Urinary bladder (tissue), 3 donors: ENCODE measurements at regions not wholly inside any gene's neighbourhood (a gene's known extent, or its start where the extent isn't known, plus 50 kb on each side); places are given as distances from the start of the nearest gene placed in this dataset.
"Not testable (repeated sequence)": the region's sequence is repeated elsewhere in the genome, so short reads cannot be mapped to it uniquely, and the experiment has no call there.

Source experiments
- DNase-seq: peaks from one replicate; pipeline ENCODE4 v3.0.0-alpha.2; 2015; ENCODE audit errors: extremely low spot score
- H3K27ac ChIP-seq: one replicate; pipeline ENCODE4 v1.5.1; 2013; ENCODE audit warnings: low read depth, mild to moderate bottlenecking, moderate library complexity
- H3K36me3 ChIP-seq: one replicate; pipeline ENCODE4 v1.6.1; 2013; ENCODE audit warnings: mild to moderate bottlenecking, moderate library complexity; ENCODE audit not compliant: insufficient read depth
- H3K4me1 ChIP-seq: one replicate; pipeline ENCODE4 v1.6.1; 2013; ENCODE audit warnings: mild to moderate bottlenecking, moderate library complexity; ENCODE audit not compliant: insufficient read depth
- H3K4me3 ChIP-seq: one replicate; pipeline ENCODE4 v1.5.1; 2013; ENCODE audit warnings: low read depth, low read length
- WGBS: extraction: QIAGEN DNeasy Blood & Tissue Kit; methylation state at CpG from one replicate; pipeline ENCODE4 v1.1.7; 2013; 5-methylcytosine and 5-hydroxymethylcytosine counted together
- donor health status: healthy with polysubstance abuse.
- donor health status: healthy.

DNA sequence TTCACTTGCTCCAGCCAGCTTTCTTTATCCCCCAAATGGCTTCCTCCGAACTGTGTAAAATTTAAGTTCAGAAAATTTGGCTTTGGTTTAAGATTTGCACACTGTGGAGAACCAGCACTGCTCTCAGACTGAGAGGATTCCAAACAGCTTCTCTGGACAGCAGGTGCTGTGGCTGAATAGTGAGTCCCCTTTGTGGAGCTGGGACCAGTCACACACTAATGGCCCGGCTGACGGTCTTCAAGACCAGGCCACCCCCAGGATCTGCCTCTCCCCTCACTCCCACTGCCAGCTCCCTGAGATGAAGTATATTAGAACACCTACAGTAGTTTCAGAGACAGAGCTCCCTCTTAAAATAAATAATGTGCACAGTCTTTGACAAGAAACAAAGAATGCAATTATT lies 267.3 kb downstream of the BCAT1 start:
- DNase-seq, result no peak
- H3K27ac ChIP-seq, result no peak overlapping the region
- no peaks in the 10 kb centered on the region for H3K4me1 ChIP-seq
- WGBS, result 82% methylated on average over 3 of the region's 3 CpGs
- H3K36me3 ChIP-seq, result no peaks in the 10 kb centered on the region
- no peak overlapping the region for H3K4me3 ChIP-seq

DNA sequence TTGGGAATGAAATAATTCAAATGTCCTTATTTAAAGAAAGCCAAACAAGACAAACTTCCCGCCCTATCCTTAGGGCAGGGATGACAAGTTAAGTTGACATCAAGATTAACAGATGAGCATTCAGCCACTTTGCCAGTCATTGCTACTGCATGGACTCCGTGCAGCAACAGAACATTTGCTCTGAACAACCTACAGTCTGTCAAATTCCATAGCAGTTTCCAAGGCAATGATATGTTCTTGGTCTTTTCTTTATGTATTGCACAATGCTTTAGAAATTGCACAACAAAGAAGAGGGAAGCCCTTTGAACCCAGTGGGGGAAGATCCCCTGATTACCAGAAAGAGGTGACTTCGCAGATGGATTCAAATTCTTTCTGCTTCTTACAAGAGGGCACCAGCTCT lies 269.8 kb downstream of the BCAT1 start:
- H3K27ac ChIP-seq, result no peak overlapping the region
- DNase-seq, result no peak
- WGBS, result 73% methylated on average over 3 of the region's 3 CpGs
- H3K36me3 ChIP-seq, result no peaks in the 10 kb centered on the region
- no peaks in the 10 kb centered on the region for H3K4me1 ChIP-seq
- H3K4me3 ChIP-seq, result no peak overlapping the region

DNA sequence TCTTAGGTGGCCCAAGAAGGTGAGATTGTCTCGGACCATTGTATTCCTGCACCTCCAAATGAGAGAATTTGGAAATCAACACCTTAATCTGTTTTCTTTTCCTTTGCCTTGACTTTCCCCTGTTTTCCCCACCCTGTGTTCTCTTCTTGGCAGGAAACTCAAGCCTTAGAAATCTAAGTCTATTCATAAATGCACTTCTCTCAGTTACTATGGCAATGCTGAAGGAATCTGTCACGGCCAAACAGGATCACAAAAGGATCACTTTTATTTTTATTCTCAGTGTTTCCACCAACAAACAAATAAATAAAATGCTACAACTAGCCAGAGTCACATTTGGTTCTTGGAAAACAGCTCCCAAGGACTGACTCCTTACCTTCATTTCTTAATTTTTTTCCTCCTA lies 270.5 kb downstream of the BCAT1 start:
- no peaks in the 10 kb centered on the region for H3K4me1 ChIP-seq
- DNase-seq, result no peak
- WGBS, result 64% methylated on average over 2 of the region's 2 CpGs
- H3K27ac ChIP-seq, result no peak overlapping the region
- H3K4me3 ChIP-seq, result no peak overlapping the region
- no peaks in the 10 kb centered on the region for H3K36me3 ChIP-seq

DNA sequence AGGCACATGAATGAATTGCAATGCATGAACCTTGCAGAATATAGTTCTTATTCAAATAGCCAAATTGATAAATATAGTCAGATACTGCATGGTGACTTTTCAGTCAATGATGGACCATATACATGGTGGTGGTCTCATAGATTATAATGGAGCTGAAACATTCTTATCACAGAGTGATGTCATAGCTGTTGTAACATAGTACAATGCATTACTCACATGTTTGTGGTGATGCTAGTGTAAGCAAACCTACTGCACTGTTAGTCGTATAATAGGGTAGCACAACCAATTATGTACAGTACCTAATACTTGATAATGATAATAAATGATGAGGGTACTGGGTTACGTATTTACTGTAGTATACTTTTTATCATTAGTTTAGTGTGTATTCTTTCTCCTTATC lies 280.3 kb downstream of the BCAT1 start:
- H3K27ac ChIP-seq, result no peak overlapping the region
- 79% methylated on average over 2 of the region's 2 CpGs for WGBS
- H3K4me1 ChIP-seq, result no peaks in the 10 kb centered on the region
- H3K4me3 ChIP-seq, result no peak overlapping the region
- DNase-seq, result no peak
- H3K36me3 ChIP-seq, result no peaks in the 10 kb centered on the region

DNA sequence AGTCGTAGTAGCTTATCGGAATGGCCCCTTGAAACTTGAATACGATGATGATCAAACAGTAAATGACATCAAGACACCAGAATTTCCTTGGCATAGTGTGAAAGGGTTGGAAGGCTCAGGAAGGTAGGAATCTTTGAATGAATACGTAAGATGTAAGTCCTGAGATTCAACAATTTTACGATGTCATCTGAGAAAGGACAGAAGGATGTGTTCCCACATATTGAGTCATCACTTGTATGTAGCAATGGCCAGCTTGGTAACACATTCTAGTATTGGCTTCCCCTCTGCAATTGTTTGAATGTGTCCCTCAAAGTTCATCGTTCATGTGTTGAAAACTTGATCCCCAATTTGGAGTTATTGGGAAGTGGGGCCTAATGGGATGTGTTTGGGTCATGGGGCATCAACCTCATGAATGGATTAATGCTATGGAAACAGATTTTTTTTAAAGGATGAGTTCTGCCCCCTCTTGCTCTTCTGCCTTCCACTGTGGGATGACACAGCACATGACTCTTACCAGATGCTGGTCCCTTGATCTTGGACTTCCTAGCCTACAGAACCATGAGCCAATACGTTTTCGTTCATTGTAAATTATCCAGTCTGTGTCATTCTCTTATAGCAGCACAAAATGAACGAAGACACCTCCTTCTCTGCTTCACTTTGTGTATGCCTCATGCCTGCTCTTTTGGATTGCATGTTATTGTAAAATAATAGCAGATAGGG lies 284.6 kb downstream of the BCAT1 start:
- WGBS, result 90% methylated on average over 9 of the region's 9 CpGs
- Histone ChIP-seq H3K4me1 (no peaks in the 10 kb centered on the region), H3K27ac (no peak overlapping the region), H3K36me3 (no peaks in the 10 kb centered on the region), H3K4me3 (no peak overlapping the region)
- no peak for DNase-seq

DNA sequence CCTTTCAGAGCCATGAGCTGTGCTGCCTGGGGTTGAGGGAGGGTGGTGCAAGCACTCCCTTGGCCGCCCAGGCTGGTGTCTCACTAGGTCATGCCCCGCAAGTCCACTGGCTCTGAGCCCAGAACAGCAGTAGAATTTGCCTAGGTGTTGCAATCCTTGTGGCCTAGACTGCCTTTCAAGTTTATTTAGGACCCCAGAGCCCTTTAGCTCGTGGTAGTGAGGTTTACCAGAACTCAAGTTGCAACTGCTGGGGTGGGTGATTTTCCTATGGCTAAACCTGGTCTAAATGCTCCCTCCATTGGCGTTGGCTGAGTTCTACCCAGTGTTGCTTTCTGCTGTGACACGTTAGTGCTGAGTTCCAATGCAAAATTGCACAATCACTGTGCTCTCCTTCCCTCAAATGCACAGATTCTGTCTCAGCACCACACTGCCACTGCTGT lies 287.2 kb downstream of the BCAT1 start:
- Histone ChIP-seq H3K4me1 (no peaks in the 10 kb centered on the region), H3K27ac (no peak overlapping the region), H3K4me3 (no peak overlapping the region), H3K36me3 (no peaks in the 10 kb centered on the region)
- 68% methylated on average over 5 of the region's 5 CpGs for WGBS
- DNase-seq, result no peak

DNA sequence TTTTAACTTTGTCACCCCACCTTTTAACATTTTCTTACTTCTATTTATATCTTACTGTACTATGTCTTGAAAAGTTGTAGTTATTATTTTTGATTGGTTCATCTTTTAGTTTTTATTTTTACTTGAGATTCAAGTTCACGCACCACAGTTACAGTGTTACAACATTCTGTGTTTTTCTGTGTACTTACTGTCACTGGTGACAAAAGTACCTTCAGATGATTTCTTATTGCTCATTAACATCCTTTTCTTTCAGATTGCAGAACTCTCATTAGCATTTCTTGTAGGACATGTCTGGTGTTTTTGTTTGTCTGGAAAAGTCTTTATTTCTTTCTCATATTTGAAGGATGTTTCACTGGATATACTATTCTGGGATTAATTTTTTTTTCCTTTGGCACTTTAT lies 289.9 kb downstream of the BCAT1 start:
- no peaks in the 10 kb centered on the region for H3K4me1 ChIP-seq

DNA sequence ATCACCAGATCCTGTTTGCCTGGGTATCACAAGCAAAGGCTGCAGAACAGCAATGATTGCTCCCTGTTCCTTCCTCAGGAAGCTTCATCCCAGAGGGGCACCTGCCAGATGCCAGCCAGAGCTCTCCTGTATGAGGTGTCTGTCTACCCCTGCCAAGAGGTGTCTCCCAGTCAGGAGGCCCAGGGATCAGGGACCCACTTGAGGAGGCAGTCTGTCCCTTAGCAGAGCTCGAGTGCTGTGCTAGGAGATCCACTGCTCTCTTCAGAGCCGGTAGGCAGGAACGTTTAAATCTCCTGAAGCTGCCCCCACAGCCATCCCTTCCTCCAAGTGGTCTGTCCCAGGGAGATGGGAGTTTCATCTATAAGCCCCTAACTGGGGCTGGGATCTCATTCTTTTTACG lies 294.6 kb downstream of the BCAT1 start:
- not testable (repeated sequence) for H3K36me3 ChIP-seq, DNase-seq
- WGBS, result 84% methylated on average over 4 of the region's 4 CpGs

More for the DNA sequence above, 289.9 kb downstream of the BCAT1 start:
- no peak for DNase-seq
- H3K4me3 ChIP-seq, result no peak overlapping the region
- no peak overlapping the region for H3K27ac ChIP-seq
- H3K36me3 ChIP-seq, result no peaks in the 10 kb centered on the region
- 97% methylated on average over 1 of the region's 1 CpG for WGBS

DNA sequence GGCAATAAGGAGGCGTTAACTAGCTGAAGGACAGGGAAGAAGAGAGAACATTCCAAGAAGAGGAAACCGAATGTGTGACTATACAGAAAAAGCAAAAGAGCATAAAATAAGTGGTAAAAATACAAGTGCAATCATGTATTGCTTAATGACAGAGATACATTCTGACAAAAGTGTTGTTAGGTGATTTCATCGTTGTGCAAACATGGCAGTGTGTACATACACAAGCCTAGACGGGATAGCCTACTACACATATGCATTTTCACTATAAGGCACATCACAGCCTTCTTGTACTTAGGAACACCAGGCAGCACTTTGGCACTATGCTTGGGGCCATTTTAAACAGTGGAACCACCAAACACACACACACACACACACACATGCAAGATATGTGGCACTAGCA lies 299.3 kb downstream of the BCAT1 start:
- no peaks in the 10 kb centered on the region for H3K36me3 ChIP-seq
- DNase-seq, result no peak
- WGBS, result 61% methylated on average over 4 of the region's 4 CpGs
- H3K4me3 ChIP-seq, result no peak overlapping the region
- no peaks in the 10 kb centered on the region for H3K4me1 ChIP-seq
- no peak overlapping the region for H3K27ac ChIP-seq

More for the DNA sequence above, 294.6 kb downstream of the BCAT1 start:
- not testable (repeated sequence) for H3K4me1 ChIP-seq, H3K4me3 ChIP-seq, H3K27ac ChIP-seq

DNA sequence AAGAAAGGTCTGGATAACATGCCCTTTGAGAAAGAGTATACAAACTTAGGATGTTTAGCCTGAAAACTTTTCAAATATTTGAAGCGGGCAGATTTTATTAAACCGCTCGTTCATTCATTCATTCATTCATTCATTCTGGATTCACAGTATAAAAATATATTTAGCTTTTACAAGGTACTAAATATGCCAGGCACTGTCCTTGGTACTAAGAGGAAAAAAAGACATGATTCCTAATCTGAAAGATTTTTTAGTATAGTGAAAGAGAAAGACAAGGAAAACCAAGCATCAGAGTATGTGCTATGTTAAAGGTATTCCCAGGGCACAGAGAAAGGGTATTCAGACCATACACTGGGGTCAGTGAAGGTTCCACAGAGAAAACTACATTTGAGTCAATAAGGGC lies 299.7 kb downstream of the BCAT1 start:
- 56% methylated on average over 3 of the region's 3 CpGs for WGBS
- Histone ChIP-seq H3K36me3 (no peaks in the 10 kb centered on the region), H3K4me1 (no peaks in the 10 kb centered on the region), H3K4me3 (no peak overlapping the region), H3K27ac (no peak overlapping the region)
- no peak for DNase-seq

DNA sequence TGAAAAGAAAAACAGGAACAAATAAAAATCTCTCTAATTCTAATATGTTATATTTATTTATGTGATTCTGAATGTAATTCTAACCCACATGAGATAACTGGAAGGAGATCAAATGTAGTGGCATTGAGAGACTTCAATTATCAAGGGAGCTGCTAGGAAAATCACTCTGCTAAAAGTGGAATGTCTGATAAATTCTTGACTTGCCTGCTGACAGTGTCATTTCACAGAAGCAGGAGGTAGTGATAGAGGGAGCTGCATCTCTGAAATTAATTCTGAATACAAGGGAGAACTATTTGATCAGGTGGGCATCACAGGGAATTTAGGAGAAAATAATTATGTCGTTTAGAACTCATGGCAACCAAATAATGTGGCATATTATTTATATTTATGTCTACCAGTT lies 303.6 kb downstream of the BCAT1 start:
- DNase-seq, result no peak
- WGBS, result 90% methylated on average over 1 of the region's 1 CpG
- H3K4me1 ChIP-seq, result no peaks in the 10 kb centered on the region
- no peak overlapping the region for H3K4me3 ChIP-seq
- no peak overlapping the region for H3K27ac ChIP-seq
- no peaks in the 10 kb centered on the region for H3K36me3 ChIP-seq

DNA sequence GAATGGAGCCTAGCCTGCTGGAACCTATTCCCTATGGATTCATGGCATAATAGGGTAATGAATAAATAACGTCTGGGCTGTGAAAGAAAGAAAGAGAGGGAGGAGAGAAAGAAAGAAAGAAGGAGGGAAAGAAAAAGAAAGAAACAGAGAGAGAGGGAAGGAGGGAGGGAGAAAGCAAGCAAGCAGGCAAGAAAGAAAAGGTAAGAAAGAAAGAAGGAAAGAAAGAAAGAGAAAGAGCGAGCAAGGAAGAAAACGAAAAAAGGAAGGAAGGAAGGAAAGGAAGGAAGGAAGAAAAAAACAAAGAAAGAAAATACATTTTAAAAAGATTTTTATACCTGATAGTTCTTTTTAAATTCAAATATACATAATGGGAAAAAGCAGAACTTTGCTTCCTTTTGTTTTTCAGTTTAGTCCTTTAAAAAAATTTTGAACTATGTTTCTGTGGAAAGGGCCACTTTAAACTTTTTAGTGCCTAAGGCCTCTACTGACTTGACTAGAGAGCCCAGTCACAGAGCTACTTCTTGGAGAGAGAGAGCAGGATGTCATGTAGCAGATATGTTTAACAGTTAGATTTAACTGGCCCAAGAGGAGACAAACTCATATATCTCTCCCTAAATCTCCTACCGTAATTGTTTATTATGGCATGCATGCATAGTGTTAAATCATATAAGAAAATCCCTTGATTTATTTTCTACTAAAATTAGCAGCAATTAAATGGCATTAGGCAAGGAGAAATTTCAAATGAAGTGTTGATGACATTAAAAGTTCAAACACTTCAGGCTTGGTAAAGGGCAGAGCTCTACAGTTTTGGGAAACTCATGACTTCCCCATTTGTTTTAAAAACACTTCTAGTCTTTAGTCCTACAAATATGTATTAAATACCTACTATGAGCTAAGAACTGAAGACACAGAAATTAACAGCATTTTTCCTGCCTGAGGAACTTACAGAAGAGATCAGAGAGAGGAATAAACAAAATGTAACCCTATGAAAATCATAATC lies 305.5 kb downstream of the BCAT1 start:
- 63% methylated on average over 4 of the region's 4 CpGs for WGBS
- H3K27ac ChIP-seq, result no peak overlapping the region
- no peak for DNase-seq
- no peaks in the 10 kb centered on the region for H3K4me1 ChIP-seq
- no peaks in the 10 kb centered on the region for H3K36me3 ChIP-seq
- no peak overlapping the region for H3K4me3 ChIP-seq

DNA sequence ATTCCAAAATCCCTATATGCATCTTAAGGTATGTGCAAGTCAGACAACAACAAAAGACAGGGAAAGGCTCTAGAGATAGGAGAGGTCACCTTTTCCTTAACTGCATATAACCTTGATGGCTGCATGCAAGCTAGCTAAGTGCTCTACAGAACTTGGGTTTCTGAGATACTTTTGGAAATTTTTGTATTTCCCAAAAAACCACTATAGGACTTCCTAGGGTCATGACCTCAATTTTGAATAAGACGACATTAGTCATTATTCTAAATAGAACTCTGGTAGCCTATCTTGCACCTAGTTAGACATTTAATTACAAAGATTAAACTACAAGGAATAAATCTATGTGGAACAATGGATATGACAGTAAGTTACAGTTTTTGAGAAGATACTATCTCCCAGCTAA lies 309.3 kb downstream of the BCAT1 start:
- Histone ChIP-seq H3K4me1 (no peaks in the 10 kb centered on the region), H3K27ac (no peak overlapping the region), H3K4me3 (no peak overlapping the region), H3K36me3 (no peaks in the 10 kb centered on the region)
- WGBS, result 94% methylated on average over 1 of the region's 1 CpG
- no peak for DNase-seq

DNA sequence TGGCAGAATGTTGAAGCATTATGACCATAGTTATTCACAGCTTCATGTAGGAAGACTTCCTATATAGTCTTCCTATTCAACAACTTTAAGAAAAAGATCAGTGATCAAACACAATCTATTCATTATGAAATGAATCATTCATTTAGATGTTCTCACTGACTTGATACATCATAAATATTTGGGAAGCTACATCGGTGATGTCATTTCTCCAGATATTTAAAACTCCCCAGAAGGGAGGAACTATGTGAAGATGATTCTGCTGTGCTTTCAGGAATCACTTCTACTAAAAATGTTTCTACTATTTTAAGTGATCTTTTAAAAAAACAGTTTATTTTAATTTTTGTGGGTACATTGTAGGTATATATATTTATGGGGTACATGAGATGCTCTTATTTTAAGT lies 316.4 kb downstream of the BCAT1 start:
- H3K36me3 ChIP-seq, result no peaks in the 10 kb centered on the region
- 84% methylated on average over 1 of the region's 1 CpG for WGBS
- H3K27ac ChIP-seq, result no peak overlapping the region
- H3K4me3 ChIP-seq, result no peak overlapping the region
- H3K4me1 ChIP-seq, result no peaks in the 10 kb centered on the region
- DNase-seq, result no peak
